ENCODE measurements at regions not wholly inside any gene's neighbourhood (a gene's known extent, or its start where the extent isn't known, plus 50 kb on each side); places are given as distances from the start of the nearest gene placed in this dataset.
A peak's percentile ranks its signal among the peaks of the same experiment; 100 is the strongest.
"Not testable (repeated sequence)": the region's sequence is repeated elsewhere in the genome, so short reads cannot be mapped to it uniquely, and the experiment has no call there.

DNA sequence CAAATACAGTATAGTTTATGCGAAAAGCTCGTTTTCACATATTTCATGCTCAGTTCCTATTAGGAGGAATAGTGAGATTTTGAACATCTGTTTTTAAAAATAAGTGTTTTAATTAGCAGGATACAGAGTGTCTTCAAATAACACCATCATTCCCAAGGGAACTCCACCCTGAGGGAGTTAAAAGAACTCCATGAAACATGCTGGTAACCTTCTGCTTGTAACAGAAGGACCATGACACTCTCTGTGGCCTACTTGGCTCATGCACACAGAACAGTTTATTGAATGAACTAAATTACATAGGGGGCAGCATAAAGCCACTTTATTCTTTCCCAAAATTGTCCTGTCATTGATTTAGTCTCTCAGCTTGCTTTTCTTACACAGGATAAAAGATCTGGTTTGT lies 809.5 kb upstream of the SLITRK6 start:
- H3K27ac ChIP-seq (ENCODE audit: low read depth in 2 of 2, low read length in 2 of 2), result no peak overlapping the region
- FAIRE-seq (no peak), DNase-seq (no peak)
- H3K9ac ChIP-seq (ENCODE audit: low read length in 3 of 3), result no peak overlapping the region
- no peak overlapping the region for H3K4me3 ChIP-seq (ENCODE audit: low read length in 3 of 3)
- intact Hi-C loops (cut with DNase I), result loop anchor here (10.0 kb wide), 1 partner anchor 64 kb away; no protein-coding TSS in a partner anchor
- no peaks in the 10 kb centered on the region for H3K9me3 ChIP-seq (ENCODE audit: control insufficient read depth in 2 of 3, insufficient read depth in 1 of 3, low read length in 3 of 3)
- no peaks in the 10 kb centered on the region for H3K27me3 ChIP-seq (ENCODE audit: control insufficient read depth, insufficient read depth, low read length)
- H3K4me1 ChIP-seq (ENCODE audit: control insufficient read depth in 2 of 3, insufficient read depth in 2 of 3, low read depth in 1 of 3, low read length in 3 of 3), result no peaks in the 10 kb centered on the region
- TF ChIP-seq, protein P1, sequence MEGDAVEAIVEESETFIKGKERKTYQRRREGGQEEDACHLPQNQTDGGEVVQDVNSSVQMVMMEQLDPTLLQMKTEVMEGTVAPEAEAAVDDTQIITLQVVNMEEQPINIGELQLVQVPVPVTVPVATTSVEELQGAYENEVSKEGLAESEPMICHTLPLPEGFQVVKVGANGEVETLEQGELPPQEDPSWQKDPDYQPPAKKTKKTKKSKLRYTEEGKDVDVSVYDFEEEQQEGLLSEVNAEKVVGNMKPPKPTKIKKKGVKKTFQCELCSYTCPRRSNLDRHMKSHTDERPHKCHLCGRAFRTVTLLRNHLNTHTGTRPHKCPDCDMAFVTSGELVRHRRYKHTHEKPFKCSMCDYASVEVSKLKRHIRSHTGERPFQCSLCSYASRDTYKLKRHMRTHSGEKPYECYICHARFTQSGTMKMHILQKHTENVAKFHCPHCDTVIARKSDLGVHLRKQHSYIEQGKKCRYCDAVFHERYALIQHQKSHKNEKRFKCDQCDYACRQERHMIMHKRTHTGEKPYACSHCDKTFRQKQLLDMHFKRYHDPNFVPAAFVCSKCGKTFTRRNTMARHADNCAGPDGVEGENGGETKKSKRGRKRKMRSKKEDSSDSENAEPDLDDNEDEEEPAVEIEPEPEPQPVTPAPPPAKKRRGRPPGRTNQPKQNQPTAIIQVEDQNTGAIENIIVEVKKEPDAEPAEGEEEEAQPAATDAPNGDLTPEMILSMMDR (IDR thresholded peaks at IDR 0.05; ENCODE audit: borderline replicate concordance, extremely low read depth, insufficient read depth), result no peak
- H3K36me3 ChIP-seq (ENCODE audit: control insufficient read depth in 2 of 3, insufficient read depth in 3 of 3, low read length in 3 of 3), result no peaks in the 10 kb centered on the region

DNA sequence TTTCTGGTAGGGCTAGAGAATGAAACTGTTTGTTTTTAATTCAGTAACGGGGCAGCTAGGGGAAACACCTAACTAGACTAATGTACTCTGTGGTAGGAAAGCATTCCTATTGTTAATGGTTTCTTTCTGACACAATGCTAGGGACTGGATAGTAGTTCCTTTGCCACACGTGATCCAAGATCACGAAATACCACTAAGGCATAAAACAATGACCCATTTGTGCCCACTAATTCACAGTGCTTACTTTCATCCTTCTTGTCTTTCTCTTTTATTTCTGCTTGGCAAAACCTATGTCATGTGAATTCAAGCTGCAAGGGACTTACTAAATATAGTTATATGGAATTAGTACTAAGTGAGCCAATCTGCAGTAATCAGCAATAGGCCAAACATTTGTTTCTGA lies 834.1 kb upstream of the SLITRK6 start:
- no peak for FAIRE-seq

DNA sequence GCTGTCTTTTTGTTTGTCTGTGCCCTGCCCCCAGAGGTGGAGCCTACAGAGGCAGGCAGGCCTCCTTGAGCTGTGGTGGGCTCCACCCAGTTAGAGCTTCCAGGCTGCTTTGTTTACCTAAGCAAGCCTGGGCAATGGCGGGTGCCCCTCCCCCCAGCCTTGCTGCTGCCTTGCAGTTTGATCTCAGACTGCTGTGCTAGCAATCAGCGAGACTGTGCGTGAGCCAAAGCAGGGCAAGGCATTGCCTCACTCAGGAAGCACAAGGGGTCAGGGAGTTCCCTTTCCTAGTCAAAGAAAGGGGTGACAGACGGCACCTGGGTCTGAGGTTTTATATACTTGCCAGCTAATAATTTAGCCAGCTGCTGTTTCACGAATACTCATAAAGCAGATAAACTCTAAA lies 852.0 kb upstream of the SLITRK6 start:
- FAIRE-seq; H3K9me3 ChIP-seq (ENCODE audit: control insufficient read depth in 2 of 3, insufficient read depth in 1 of 3, low read length in 3 of 3); H3K36me3 ChIP-seq (ENCODE audit: control insufficient read depth in 2 of 3, insufficient read depth in 3 of 3, low read length in 3 of 3); intact Hi-C loops (cut with DNase I); H3K4me1 ChIP-seq (ENCODE audit: control insufficient read depth in 2 of 3, insufficient read depth in 2 of 3, low read depth in 1 of 3, low read length in 3 of 3); H3K4me3 ChIP-seq (ENCODE audit: low read length in 3 of 3); H3K27me3 ChIP-seq (ENCODE audit: control insufficient read depth, insufficient read depth, low read length); H3K9ac ChIP-seq (ENCODE audit: low read length in 3 of 3); H3K27ac ChIP-seq (ENCODE audit: low read depth in 2 of 2, low read length in 2 of 2): not testable (repeated sequence)
- peak in 1 of 5 donors; percentile 25 for DNase-seq

More for the DNA sequence above, 834.1 kb upstream of the SLITRK6 start:
- Histone ChIP-seq H3K4me1 (ENCODE audit: control insufficient read depth in 2 of 3, insufficient read depth in 2 of 3, low read depth in 1 of 3, low read length in 3 of 3) (no peaks in the 10 kb centered on the region), H3K9ac (ENCODE audit: low read length in 3 of 3) (no peak overlapping the region), H3K36me3 (ENCODE audit: control insufficient read depth in 2 of 3, insufficient read depth in 3 of 3, low read length in 3 of 3) (no peaks in the 10 kb centered on the region), H3K4me3 (ENCODE audit: low read length in 3 of 3) (no peak overlapping the region), H3K9me3 (ENCODE audit: control insufficient read depth in 2 of 3, insufficient read depth in 1 of 3, low read length in 3 of 3) (no peaks in the 10 kb centered on the region), H3K27ac (ENCODE audit: low read depth in 2 of 2, low read length in 2 of 2) (no peak overlapping the region), H3K27me3 (ENCODE audit: control insufficient read depth, insufficient read depth, low read length) (no peaks in the 10 kb centered on the region)
- intact Hi-C loops (cut with DNase I), result no loop called here
- no peak for DNase-seq
- TF ChIP-seq, protein P1 (IDR thresholded peaks at IDR 0.05; ENCODE audit: borderline replicate concordance, extremely low read depth, insufficient read depth), result no peak

DNA sequence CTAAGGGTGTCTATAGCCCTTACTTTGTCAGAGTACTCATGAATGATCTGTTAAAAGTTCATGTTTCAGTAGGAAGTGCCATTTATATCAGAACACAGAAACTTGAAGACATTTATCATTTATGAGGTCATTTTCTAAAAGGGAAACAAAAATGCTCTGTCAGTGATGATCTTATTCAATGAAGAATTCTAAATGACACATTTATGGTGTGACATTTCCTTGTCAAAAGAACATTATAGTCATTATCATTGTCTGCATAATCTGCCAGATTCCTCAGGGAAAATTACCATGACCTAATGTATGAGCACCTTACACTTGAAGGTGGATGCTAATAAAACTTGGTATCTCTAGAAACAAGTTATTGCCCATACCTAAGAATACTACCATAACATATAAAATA lies 853.8 kb upstream of the SLITRK6 start:
- Histone ChIP-seq H3K9ac (ENCODE audit: low read length in 3 of 3) (no peak overlapping the region), H3K27me3 (ENCODE audit: control insufficient read depth, insufficient read depth, low read length) (no peaks in the 10 kb centered on the region), H3K4me1 (ENCODE audit: control insufficient read depth in 2 of 3, insufficient read depth in 2 of 3, low read depth in 1 of 3, low read length in 3 of 3) (no peaks in the 10 kb centered on the region), H3K27ac (ENCODE audit: low read depth in 2 of 2, low read length in 2 of 2) (no peak overlapping the region), H3K9me3 (ENCODE audit: control insufficient read depth in 2 of 3, insufficient read depth in 1 of 3, low read length in 3 of 3) (peaks cover 0 to 2% (median 0%) of the 10 kb centered on the region in 3 donors), H3K36me3 (ENCODE audit: control insufficient read depth in 2 of 3, insufficient read depth in 3 of 3, low read length in 3 of 3) (no peaks in the 10 kb centered on the region), H3K4me3 (ENCODE audit: low read length in 3 of 3) (no peak overlapping the region)
- TF ChIP-seq, protein P1 (IDR thresholded peaks at IDR 0.05; ENCODE audit: borderline replicate concordance, extremely low read depth, insufficient read depth), result no peak
- DNase-seq (no peak), FAIRE-seq (no peak)
- intact Hi-C loops (cut with DNase I), result no loop called here

Data from kidney (tissue), 13 donors.